GM12874 (cell line): ENCODE measurements at regions not wholly inside any gene's neighbourhood (a gene's known extent, or its start where the extent isn't known, plus 50 kb on each side); places are given as distances from the start of the nearest gene placed in this dataset.

ENCODE experiments used
- CTCF ChIP-seq: IDR thresholded peaks from 2 replicates; pipeline ENCODE4 v1.5.1; 2011; ENCODE audit warnings: low read depth, mild to moderate bottlenecking, control low read depth, low read length, moderate library complexity; ENCODE audit not compliant: insufficient read depth

- no peak for TF ChIP-seq CTCF
Observed at GRCh38 chrY:13091575-13091974, 186.9 kb downstream of the DDX3Y start.

DNA sequence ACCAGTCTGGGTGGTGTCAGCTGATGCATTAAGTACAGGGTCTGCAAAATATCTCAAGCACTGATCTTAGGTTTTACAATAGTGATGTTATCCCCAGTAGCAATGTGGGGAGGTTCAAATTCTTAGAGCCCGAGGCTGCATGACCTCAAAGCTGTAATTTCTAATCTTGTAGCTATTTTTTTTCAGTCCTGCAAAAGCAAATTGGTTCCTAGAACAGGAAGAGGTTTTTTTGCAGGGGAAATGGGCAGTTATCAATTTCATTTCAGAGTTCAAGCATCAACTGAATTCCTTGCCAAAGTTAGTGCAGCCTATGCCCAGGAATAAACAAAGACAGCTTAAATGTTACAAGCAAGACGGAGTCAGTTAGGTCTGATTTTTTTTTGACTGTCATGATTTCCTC, 188.3 kb downstream of the DDX3Y start:
- TF ChIP-seq CTCF: no peak

DNA sequence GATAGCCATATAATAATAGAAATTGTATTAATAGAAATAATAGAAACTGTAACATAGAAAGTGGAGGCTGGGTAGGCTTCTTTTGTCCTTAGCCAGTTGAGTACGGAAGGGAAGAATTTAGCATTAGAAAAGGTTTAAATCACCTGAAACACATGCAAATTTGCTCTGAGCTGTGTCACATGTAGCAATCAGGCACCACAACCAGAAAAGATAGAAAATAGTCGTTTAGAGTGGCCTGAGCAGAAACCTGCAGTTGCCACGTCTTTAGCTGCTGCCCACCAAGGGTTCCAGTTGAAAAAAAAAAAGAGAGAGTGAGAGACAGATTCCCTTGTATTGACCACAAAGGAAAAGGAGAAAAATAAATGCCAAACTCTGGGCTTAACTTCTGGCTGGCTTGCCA, 188.8 kb downstream of the DDX3Y start:
- no peak for TF ChIP-seq CTCF

GRCh38 chrY:13094411-13094810, 189.7 kb downstream of the DDX3Y start:
- TF ChIP-seq CTCF: no peak

DNA sequence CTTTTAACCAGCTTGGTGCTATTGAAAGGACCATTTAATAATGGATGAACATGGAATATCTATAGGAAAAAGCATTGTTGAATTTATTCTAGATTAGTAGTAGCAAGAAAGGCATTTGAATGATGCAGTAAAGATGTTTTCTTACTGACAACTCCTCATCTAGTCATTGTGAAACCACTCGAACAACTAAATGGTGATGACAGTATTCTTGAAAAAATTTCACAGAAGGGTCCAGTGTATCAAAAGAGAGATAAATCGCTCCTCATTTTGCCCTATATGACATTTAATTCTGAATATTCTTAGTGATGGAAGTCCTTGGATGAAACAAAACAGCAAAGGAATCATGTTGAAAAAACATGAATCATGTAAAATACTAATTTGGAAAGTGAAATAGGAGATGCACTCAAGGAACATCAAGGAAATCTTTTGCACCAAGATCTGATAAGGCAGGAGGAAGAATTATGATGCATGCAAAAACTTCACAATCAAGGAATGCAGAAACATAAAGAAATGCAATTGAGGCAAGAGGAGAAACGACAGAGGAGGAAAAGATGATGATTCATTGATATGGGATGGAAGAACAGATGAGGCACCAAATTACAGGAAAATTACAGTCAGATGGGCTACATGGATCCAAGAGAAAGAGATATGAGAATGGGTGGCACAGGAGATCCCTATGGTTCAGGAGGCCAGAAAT, 190.4 kb downstream of the DDX3Y start:
- no peak for TF ChIP-seq CTCF

DNA sequence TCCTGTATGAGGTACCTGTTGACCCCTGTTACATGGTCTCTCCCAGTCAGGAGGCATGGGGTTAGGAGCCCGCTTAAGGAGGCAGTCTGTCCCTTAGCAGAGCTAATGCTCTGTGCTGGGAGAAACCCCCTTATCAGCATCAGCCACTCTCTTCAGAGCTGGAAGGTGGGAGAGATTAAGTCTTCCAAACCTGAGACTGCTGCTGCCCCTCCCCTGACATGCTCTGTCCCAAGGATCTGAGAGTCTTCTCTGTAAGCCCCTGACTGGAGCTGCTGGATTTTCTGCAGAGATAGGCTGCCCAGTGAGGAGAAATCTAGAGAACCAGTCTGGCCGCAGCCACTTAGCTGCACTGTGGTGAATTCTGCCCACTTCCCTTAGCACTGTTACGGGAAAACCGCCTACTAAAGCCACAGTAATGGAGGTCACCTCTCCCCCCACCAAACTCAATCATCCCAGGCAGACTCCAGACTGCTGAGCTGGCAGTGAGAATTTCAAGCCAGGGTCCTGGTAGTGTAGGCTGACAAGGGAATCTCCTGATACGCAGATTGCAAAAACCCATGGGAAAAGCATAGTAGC, 222.3 kb downstream of the DDX3Y start:
- no peak for TF ChIP-seq CTCF

DNA sequence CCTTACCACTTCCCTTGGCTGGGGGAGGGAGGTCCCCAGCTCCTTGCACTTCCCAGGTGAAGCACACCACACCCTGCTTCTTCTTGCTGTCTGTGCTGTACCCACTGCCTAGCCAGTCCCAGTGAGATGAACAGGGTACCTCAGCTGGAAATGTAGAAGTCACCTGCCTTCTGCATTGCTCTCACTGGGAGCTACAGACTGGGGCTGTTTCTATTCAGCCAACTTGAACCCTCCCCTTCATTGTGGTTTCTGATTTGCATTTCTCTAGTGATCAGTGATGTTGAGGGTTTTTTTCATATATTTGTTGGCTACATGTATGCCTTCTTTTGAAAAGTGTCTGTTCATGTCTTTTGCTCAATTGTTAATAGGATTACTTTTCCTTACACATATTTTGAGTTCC, 222.8 kb downstream of the DDX3Y start:
- no peak for TF ChIP-seq CTCF
